ENCODE measurements at regions not wholly inside any gene's neighbourhood (a gene's known extent, or its start where the extent isn't known, plus 50 kb on each side); places are given as distances from the start of the nearest gene placed in this dataset.

- no peak for DNase-seq (ENCODE audit: low spot score)
- intact Hi-C loops (cut with DNase I) = no loop called here
These were observed 181.0 kb downstream of the IPO8 start for GRCh38 chr12:30514666-30515065.

DNA sequence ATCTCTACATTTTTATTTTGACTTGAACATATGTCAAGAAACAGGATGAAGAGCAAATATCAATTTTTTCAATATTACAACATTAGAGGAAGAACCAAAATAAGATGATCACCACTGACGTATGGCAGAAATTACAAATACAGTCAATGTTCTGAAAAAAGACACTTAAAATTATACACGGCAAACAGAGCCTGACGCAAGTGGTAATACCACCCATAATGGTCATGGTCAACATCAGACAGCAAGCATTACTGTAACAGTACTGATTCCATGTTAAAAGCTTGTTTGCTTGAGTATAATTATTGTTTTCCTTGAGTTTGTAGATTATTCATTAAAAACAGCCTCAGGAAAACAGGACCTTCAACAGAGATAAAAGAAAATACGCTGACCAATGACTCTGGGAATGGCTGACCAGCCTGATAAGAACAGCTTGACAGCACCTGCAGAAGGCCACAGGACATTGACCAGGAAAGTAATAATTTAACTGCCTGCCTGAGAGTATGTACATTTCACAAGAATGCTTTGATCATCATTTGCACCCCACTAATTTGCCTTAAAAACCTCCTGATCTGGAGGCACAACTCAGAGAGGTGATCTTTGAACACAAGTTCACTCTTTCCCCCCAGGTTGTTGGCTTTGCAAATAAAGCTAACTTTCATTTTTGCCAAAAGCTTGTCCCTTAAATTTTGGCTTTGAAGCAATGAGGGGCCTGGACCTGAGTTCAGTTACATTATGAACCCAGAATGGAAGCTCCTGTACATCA is 187.3 kb downstream of the IPO8 start:
- DNase-seq (ENCODE audit: low spot score) = no peak

GRCh38 chr12:30507576-30507975 is 188.1 kb downstream of the IPO8 start:
- no peak for DNase-seq (ENCODE audit: low spot score)
- intact Hi-C loops (cut with DNase I) = no loop called here

More for the DNA sequence above, 187.3 kb downstream of the IPO8 start:
- intact Hi-C loops (cut with DNase I) = no loop called here

DNA sequence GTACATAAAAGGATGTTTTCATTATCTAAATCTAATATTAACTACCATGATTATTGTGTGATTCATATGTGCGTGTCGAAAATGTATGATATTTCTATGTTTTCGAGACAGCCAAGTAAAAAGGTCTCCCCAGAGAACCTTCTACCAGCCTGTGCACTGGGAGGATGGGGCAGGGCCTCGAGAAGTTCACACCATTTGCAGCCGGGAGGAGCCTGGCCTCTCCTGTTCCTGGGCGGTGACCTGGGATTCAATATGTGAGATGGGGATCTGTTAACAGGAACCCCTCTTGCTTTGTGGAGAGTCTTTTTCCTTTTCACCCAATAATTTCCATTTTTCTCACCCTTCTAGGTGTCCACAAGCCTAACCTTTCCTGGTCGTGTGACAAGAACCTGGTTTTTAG is 189.3 kb downstream of the IPO8 start:
- DNase-seq (ENCODE audit: low spot score) = no peak
- intact Hi-C loops (cut with DNase I) = no loop called here

- intact Hi-C loops (cut with DNase I) = no loop called here
These were observed 194.0 kb downstream of the IPO8 start for GRCh38 chr12:30501718-30502117.

DNA sequence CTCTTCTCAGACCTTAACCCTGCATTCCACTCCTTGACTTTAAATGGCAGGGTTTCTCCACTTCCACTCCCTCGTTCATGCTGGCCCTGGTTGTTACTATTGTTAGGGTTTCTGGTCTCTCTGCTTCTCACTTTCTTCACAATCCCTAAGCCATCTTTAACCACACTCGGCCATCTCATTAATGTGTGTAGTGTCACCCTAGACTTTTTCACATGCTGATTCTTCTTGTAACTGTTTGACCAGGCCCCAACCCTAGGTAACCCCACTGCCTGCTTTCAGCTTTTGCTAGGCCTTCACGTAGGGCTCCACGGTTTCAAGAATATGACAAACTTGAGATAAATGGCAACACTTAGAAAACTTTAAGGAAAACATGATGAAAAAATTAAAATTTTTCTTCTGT is 195.1 kb downstream of the IPO8 start:
- no peak for DNase-seq (ENCODE audit: low spot score)
- intact Hi-C loops (cut with DNase I) = no loop called here

More at GRCh38 chr12:30501718-30502117, 194.0 kb downstream of the IPO8 start:
- DNase-seq (ENCODE audit: low spot score) = no peak

- DNase-seq (ENCODE audit: low spot score) = no peak
- intact Hi-C loops (cut with DNase I) = no loop called here
These were observed 210.3 kb downstream of the IPO8 start for GRCh38 chr12:30485230-30485890.

DNA sequence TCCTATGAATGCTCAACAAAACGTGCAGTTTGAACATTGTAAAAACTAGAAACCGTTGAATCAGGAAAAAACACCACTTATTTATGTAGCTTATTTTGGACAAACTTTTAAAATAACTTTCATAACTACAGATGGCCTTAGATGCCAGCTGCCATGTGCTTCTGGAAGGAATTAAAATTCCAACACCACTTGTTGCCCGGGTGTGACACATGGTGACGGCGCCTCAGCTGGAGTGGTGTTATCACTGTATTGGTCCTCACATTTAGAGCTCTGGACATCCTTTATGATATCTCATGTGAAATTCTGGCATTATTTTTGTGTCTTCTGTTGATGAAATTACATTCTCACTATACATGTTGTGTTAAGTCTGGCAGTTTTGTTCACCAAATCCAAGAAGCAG is 211.0 kb downstream of the IPO8 start:
- intact Hi-C loops (cut with DNase I) = no loop called here

DNA sequence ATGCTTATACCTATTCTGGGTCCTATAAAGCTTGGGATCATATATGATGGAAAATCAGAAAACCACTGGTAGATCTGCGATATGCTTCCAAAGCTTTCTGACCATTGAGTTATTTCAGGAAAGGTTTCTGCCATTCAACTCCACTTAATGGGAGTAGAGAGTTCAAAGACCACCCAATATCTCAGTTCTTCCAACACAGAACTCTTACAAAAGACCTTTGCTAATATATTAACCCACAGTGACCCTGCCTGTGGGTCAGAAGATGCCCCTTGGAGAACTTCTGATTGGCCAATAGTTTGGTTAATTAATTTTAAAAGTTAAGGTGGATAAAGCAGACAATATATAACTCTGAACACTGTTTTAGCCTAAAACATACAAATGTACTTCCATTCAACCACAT is 213.0 kb downstream of the IPO8 start:
- intact Hi-C loops (cut with DNase I) = no loop called here
- DNase-seq (ENCODE audit: low spot score) = no peak

More for the DNA sequence above, 211.0 kb downstream of the IPO8 start:
- no peak for DNase-seq (ENCODE audit: low spot score)

- DNase-seq (ENCODE audit: low spot score) = no peak
- intact Hi-C loops (cut with DNase I) = no loop called here
These were observed 222.4 kb downstream of the IPO8 start for GRCh38 chr12:30473274-30473673.

GRCh38 chr12:30466093-30466585 is 229.5 kb downstream of the IPO8 start:
- intact Hi-C loops (cut with DNase I) = no loop called here
- no peak for DNase-seq (ENCODE audit: low spot score)

GRCh38 chr12:30463636-30464035 is 232.0 kb downstream of the IPO8 start:
- no peak for DNase-seq (ENCODE audit: low spot score)

DNA sequence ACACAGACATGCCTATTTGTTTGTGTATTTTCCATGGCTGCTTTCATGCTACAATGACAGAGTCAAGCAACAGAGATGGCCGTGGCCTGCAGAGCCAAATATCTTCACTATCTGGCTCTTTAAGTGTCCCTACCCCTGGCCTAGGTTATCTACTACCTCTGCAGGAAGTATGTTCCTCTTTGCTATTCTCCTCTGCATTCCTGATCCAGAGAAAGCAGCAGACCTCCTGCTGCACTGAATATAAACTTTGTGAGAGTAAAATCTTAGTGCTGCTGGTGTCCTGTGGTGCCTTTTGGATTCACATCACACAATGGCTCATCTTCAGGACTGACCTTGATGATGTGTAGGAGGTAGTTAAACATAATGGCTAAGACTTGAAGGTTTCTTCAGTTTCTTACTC is 233.4 kb downstream of the IPO8 start:
- DNase-seq (ENCODE audit: low spot score) = no peak
- intact Hi-C loops (cut with DNase I) = no loop called here

More at GRCh38 chr12:30463636-30464035, 232.0 kb downstream of the IPO8 start:
- intact Hi-C loops (cut with DNase I) = no loop called here

- intact Hi-C loops (cut with DNase I) = no loop called here
- no peak for DNase-seq (ENCODE audit: low spot score)
These were observed 234.5 kb downstream of the IPO8 start for GRCh38 chr12:30461026-30461615.

- DNase-seq (ENCODE audit: low spot score) = no peak
- intact Hi-C loops (cut with DNase I) = no loop called here
These were observed 237.2 kb downstream of the IPO8 start for GRCh38 chr12:30458453-30458852.

GRCh38 chr12:30457621-30458289 is 237.9 kb downstream of the IPO8 start:
- intact Hi-C loops (cut with DNase I) = no loop called here
- DNase-seq (ENCODE audit: low spot score) = no peak

- intact Hi-C loops (cut with DNase I) = no loop called here
- no peak for DNase-seq (ENCODE audit: low spot score)
These were observed 244.8 kb downstream of the IPO8 start for GRCh38 chr12:30450872-30451271.

DNA sequence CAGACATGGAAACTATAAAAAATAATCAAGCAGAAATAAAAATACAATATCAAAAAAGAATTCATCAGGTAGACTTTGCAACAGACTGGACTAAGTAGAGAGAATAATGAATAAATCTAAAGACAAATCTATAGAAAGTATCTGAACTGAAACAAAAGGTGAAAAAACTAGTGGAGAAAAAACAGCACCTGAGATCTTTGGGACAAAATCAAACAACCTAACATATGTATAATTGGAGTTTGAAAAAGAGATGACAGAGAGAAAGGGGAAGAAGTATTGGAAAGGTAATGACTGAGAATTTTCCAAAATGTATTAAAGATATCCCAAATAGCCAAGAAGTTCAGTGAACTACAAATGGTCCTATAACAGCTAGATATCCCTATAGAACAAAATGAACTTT is 245.4 kb downstream of the IPO8 start:
- DNase-seq (ENCODE audit: low spot score) = no peak
- intact Hi-C loops (cut with DNase I) = no loop called here

DNA sequence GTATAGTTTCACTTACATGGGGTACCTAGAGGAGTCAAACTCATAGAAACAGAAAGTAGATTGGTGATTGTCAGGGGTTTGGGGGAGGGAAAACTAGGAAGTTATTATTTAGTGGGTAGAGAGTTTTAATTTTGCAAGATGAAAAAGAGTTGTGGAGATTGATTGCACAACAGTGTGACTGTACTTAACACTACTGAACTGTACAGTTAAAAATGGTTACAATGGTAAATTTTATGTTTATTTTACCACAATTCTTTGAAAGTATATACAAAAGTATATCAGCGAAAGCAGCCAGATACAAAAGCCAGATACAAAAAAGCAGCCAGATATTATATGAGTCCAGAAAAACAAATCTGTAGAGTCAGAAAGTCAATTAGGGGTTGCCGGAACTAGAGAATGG is 247.6 kb downstream of the IPO8 start:
- intact Hi-C loops (cut with DNase I) = loop anchor here in 1 of 2 donors (10.0 kb wide), 1 partner anchor 153 kb away; no protein-coding TSS in a partner anchor
- no peak for DNase-seq (ENCODE audit: low spot score)

Measured in posterior vena cava (tissue), 2 donors.